Breast epithelium (tissue), 4 donors: ENCODE measurements at regions not wholly inside any gene's neighbourhood (a gene's known extent, or its start where the extent isn't known, plus 50 kb on each side); places are given as distances from the start of the nearest gene placed in this dataset.
A peak's percentile ranks its signal among the peaks of the same experiment; 100 is the strongest.
"Not testable (repeated sequence)": the region's sequence is repeated elsewhere in the genome, so short reads cannot be mapped to it uniquely, and the experiment has no call there.

Source experiments
- DNase-seq, 2 donors: peaks; one replicate each; pipeline ENCODE4 v3.0.0-alpha.2; 2019; ENCODE audit warnings: low spot score in 2 of 2
- H3K27ac ChIP-seq, 2 donors: fragments of 200-600 bp; sonication (generic) in 1 of 2; one replicate each; pipeline ENCODE4 v1.5.1; 2016 to 2019; ENCODE audit warnings: mild to moderate bottlenecking in 1 of 2
- H3K27me3 ChIP-seq, 2 donors: fragments of 200-600 bp; sonication (generic) in 1 of 2; one replicate each; pipeline versions ENCODE4 v1.5.1 to v1.6.0; 2017 to 2019; ENCODE audit warnings: control low read depth in 1 of 2, mild to moderate bottlenecking in 1 of 2
- H3K36me3 ChIP-seq: fragments of 200-600 bp; one replicate; pipeline ENCODE4 v1.5.1; 2019
- H3K4me1 ChIP-seq, 2 donors: fragments of 200-600 bp; sonication (generic); one replicate each; pipeline ENCODE4 v1.5.1; 2016 to 2019; ENCODE audit warnings: control low read depth in 1 of 2
- H3K4me3 ChIP-seq, 3 donors: fragments of 200-600 bp; sonication (generic); 1 replicate in 2 of 3; 2 replicates in 1 of 3; pipeline ENCODE4 v1.5.1; 2016 to 2019; ENCODE audit warnings: mild to moderate bottlenecking in 3 of 3, moderate library complexity in 2 of 3
- H3K9me3 ChIP-seq, 2 donors: fragments of 200-600 bp; sonication (generic) in 1 of 2; one replicate each; pipeline ENCODE4 v1.5.1; 2016 to 2019; ENCODE audit warnings: control low read depth in 1 of 2
- POLR2A ChIP-seq: fragments of 450-650 bp; IDR thresholded peaks from one replicate; pipeline ENCODE4 v1.6.1; 2016; ENCODE audit warnings: antibody characterized with exemption, mild to moderate bottlenecking, moderate library complexity
- POLR2AphosphoS5 ChIP-seq, 3 donors: sonication (generic); formaldehyde crosslinking; IDR thresholded peaks; one replicate each; pipeline ENCODE4 v1.6.1; 2017; ENCODE audit warnings: antibody characterized with exemption in 3 of 3
- intact Hi-C: fragments of 100-400 bp; cut with DNase I; formaldehyde crosslinking; loops from one replicate; pipeline ENCODE4 v1.15.1; 2023; ENCODE audit warnings: low total_unique reads
- TF ChIP-seq, protein P1 (sequence below), 3 donors: fragments of 450-650 bp; IDR thresholded peaks; one replicate each; pipeline ENCODE4 v1.5.1; 2016 to 2017; ENCODE audit warnings: antibody characterized with exemption in 3 of 3, mild to moderate bottlenecking in 3 of 3, moderate library complexity in 3 of 3

DNA sequence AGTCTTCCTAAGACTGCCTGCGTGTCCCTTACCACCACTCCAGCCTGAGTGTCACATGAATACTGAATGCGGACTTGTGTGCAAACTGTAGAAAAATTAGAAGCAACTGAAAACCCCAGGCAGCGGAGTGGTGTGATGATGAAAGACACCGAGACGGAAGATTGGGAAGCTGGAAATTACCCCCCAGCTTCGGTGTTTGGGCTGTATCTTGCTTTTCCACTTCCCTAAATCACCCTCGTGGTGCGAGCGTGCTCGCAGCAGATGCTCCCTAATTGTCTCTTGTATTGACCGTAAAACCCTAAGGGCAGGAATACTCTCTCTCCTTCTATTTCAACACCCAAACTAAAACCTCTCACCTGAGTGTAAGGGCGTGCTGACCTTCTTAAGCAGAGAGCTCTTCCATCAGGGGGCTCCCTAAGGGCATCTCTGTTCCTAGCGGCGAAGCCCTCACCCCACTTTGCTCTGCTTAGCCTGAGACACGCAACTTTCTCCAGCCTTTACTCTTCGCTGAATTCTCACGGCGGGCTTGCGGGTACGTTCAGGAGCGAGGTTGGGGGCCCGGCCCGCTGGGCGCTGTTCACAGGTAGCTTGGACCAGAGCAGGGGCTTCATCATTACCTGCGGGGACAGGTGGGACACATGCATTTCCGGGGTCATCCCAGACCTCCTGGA, 62.4 kb downstream of the CRYBB2 start:
- Histone ChIP-seq H3K36me3 (no peaks in the 10 kb centered on the region), H3K27ac (no peak overlapping the region), H3K9me3 (no peaks in the 10 kb centered on the region), H3K4me3 (no peak overlapping the region), H3K27me3 (peaks cover 0 to 44% of the 10 kb centered on the region in 2 donors), H3K4me1 (no peaks in the 10 kb centered on the region)
- intact Hi-C loops, result no loop called here
- no peak for DNase-seq
- TF ChIP-seq POLR2A (no peak), POLR2AphosphoS5 (IDR thresholded peaks at IDR 0.05) (no peak)
- TF ChIP-seq, protein P1, sequence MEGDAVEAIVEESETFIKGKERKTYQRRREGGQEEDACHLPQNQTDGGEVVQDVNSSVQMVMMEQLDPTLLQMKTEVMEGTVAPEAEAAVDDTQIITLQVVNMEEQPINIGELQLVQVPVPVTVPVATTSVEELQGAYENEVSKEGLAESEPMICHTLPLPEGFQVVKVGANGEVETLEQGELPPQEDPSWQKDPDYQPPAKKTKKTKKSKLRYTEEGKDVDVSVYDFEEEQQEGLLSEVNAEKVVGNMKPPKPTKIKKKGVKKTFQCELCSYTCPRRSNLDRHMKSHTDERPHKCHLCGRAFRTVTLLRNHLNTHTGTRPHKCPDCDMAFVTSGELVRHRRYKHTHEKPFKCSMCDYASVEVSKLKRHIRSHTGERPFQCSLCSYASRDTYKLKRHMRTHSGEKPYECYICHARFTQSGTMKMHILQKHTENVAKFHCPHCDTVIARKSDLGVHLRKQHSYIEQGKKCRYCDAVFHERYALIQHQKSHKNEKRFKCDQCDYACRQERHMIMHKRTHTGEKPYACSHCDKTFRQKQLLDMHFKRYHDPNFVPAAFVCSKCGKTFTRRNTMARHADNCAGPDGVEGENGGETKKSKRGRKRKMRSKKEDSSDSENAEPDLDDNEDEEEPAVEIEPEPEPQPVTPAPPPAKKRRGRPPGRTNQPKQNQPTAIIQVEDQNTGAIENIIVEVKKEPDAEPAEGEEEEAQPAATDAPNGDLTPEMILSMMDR (IDR thresholded peaks at IDR 0.05), result no peak

DNA sequence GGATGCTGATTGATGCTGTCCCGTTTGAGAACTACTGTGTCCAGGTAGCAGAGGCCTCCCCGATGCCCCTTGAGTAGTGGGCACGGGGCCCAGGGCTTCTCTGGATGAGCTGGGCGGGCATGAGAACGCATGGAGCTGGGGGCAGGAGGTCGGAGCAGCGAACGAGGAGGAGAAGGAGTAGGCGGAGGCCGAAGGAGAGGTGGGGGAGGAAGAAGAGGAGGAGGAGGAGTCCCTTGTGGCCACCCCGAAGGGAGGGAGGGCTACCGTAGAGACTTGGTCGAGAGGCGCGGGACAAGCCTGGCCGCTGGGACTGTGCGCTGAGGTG, 62.9 kb downstream of the CRYBB2 start:
- TF ChIP-seq, protein P1 (IDR thresholded peaks at IDR 0.05), result no peak
- TF ChIP-seq POLR2A (no peak), POLR2AphosphoS5 (IDR thresholded peaks at IDR 0.05) (no peak)
- Histone ChIP-seq H3K27me3 (peaks cover 0 to 44% of the 10 kb centered on the region in 2 donors), H3K27ac (no peak overlapping the region), H3K9me3 (no peaks in the 10 kb centered on the region), H3K4me3 (peak overlapping the region in 1 of 3 donors; percentile 50), H3K4me1 (no peaks in the 10 kb centered on the region), H3K36me3 (no peaks in the 10 kb centered on the region)
- DNase-seq, result no peak
- intact Hi-C loops, result no loop called here

DNA sequence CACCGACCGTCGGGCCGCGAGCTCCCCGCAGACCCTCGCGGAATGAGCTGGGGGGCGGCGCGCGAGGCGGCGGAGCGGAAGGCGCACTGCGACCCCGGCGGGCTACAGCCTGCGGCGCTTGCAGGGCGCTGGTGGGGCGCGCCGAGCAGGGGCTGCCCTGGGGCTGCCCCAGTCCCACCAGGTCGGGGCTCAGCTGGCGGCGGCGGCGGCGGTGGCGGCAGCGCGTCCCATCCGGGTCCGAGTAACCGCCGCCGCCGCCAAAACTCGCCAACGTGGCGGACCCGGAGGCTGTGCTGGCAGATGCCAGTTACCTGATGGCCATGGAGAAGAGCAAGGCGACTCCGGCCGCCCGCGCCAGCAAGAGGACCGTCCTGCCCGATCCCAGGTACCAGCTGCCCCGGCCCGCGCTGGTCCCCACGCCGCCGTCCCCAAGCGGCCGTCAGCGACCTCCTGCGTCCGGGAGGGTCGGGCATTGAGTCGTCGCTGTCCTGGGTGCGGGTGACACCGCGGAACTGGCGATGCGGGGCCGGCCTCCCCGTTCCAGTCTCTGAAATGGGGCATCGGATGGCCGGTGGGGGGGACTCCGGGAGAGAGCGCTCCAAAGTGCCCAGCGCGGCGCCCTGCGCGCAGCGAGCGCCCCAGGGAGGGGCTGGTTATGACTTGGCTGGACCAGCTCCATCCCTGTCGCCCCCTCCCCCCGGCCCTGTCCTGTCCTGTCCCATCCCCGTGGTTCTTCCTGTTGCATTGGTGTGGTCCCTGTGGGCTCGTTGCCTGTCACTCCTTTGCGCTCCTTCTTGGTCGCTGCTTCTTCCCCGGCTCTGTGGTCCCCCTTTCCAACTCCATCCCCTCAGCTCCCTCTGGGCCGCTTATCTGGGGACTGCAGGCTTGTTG, 63.5 kb downstream of the CRYBB2 start:
- Histone ChIP-seq H3K27ac (no peak overlapping the region), H3K27me3 (peaks cover 0 to 44% of the 10 kb centered on the region in 2 donors), H3K9me3 (no peaks in the 10 kb centered on the region), H3K4me1 (no peaks in the 10 kb centered on the region), H3K36me3 (no peaks in the 10 kb centered on the region), H3K4me3 (peak overlapping the region in 2 of 3 donors; percentile 13 to 50)
- intact Hi-C loops, result no loop called here
- TF ChIP-seq POLR2AphosphoS5 (IDR thresholded peaks at IDR 0.05) (no peak), POLR2A (no peak)
- TF ChIP-seq, protein P1 (IDR thresholded peaks at IDR 0.05), result no peak
- no peak for DNase-seq

DNA sequence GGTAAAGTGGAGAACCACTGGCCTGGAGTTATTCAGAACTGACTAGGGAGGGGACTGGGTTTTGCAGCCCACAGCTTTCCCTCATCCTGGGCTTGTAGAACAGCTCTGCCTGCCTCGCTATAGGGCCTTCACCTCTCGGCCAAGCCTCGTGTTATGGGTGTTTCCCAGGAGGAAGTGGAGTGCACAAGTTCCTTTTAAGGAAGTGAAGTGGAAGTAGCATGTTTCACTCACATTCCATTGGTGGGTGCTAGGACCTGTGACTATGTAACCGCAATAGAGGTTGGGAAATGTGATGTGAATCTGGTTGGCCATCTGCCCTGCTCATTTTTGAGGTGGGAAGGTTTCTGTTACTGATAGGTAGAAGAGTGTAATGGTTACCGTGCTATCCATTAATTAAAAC, 69.0 kb downstream of the CRYBB2 start:
- peaks cover 0 to 22% of the 10 kb centered on the region in 2 donors for H3K27me3 ChIP-seq
- H3K27ac ChIP-seq, H3K4me1 ChIP-seq, H3K4me3 ChIP-seq, H3K9me3 ChIP-seq, H3K36me3 ChIP-seq, intact Hi-C loops, DNase-seq: not testable (repeated sequence)

DNA sequence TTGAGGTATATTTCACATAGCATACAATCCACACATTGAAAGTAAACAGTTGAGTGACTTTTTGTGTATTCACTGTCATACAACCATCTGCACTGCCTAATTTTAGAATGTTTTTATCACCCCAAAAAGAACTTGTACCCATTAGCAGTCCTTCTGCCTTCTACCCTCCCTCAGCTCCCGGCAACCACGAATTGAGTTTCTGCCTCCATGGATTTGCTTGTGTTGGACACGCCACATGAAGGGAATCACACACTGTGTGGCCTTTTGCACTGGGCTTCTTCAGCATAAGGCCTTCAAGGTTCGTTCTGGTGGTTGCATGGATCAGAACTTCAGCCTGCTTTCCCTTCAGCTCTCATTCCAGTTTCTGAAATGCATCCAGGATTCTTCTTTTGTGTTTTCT, 82.5 kb downstream of the CRYBB2 start:
- H3K9me3 ChIP-seq, H3K36me3 ChIP-seq, H3K27me3 ChIP-seq, H3K27ac ChIP-seq, DNase-seq, intact Hi-C loops, H3K4me1 ChIP-seq, H3K4me3 ChIP-seq: not testable (repeated sequence)

DNA sequence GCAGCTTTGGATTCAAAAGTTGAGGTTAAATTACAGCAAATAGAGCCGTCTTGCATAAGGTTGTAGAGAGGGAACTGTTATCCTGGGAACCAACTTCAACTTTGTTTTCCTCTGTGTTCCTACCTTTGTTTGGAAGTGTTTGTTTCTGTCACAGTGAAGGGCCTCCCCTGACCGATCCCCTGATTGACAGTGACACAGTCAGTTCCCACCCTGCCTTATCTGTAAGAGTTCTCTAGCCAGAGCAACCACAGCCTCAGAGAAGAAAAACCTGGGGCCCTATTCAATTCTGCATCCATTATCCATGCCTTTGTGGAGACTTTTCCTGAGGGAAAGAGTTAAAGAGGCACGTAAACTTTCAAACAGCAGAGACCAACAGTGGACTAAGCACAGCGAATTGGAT, 90.1 kb downstream of the CRYBB2 start:
- intact Hi-C loops, DNase-seq, H3K36me3 ChIP-seq, H3K4me3 ChIP-seq, H3K27ac ChIP-seq, H3K4me1 ChIP-seq, H3K9me3 ChIP-seq, H3K27me3 ChIP-seq: not testable (repeated sequence)

DNA sequence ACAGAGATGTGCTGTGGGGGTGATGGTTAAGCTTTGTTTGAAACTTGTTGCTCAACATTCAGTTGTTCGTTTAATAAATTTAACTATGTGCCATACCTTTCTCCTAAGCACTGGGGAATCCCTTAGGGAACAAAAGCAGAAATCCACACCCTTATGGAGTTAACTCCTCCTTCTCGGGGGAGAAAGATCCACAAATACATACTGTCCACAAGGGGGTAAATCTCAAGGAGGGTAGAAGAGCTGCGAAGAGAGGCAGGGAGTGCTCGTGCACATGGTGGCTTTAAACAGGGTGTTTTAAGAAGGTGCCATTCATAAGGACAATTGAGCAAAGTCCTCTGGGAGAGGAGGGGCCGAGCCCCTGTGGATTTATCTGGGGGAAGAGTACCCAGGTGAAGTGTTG, 92.5 kb downstream of the CRYBB2 start:
- intact Hi-C loops, H3K36me3 ChIP-seq: not testable (repeated sequence)

More for the DNA sequence above, 92.5 kb downstream of the CRYBB2 start:
- DNase-seq, H3K4me3 ChIP-seq, H3K27me3 ChIP-seq, H3K4me1 ChIP-seq, H3K27ac ChIP-seq, H3K9me3 ChIP-seq: not testable (repeated sequence)
